AG08396 (cell line): ENCODE measurements at regions not wholly inside any gene's neighbourhood (a gene's known extent, or its start where the extent isn't known, plus 50 kb on each side); places are given as distances from the start of the nearest gene placed in this dataset.
"Not testable (repeated sequence)": the region's sequence is repeated elsewhere in the genome, so short reads cannot be mapped to it uniquely, and the experiment has no call there.

ENCODE experiments used
- DNase-seq: peaks from one replicate; pipeline ENCODE4 v3.0.0; 2012; ENCODE audit warnings: low spot score, mixed read lengths

DNA sequence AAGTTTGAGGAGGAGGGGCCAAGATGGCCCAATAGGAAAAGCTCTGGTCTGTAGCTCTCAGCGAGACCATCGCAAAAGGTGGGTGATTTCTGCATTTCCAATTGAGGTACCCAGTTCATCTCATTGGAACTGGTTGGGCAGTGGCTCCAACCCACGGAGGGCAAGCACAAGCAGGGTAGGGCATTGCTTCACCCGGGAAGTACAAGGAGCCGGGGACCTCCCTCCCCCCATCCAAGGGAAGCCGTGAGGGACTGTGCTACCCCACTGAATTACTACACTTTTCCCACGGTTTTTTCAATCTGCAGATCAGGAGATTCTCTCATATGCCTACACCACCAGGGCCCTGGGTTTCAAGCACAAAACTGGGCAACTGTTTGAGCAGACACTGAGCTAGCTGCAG is 58.0 kb upstream of the EFCAB3 start:
- DNase-seq, result no peak

DNA sequence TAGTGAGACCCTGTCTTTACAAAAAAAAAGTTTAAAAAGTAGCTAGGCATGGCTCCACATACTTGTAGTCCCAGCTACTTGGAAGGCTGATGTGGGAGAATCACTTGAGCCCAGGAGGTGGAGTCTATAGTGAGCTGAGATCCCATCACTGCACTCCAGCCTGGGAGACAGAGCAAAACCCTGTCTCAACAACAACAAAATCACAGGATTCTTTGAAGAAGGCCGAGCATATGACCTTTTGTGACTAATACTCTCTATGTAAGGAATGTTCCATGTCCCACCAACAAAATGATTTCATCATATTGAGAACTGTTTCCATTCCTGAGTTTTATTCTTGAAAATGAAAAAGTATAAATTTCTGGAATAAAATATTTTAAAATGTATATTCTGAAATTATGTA is 58.9 kb upstream of the EFCAB3 start:
- DNase-seq, result no peak

DNA sequence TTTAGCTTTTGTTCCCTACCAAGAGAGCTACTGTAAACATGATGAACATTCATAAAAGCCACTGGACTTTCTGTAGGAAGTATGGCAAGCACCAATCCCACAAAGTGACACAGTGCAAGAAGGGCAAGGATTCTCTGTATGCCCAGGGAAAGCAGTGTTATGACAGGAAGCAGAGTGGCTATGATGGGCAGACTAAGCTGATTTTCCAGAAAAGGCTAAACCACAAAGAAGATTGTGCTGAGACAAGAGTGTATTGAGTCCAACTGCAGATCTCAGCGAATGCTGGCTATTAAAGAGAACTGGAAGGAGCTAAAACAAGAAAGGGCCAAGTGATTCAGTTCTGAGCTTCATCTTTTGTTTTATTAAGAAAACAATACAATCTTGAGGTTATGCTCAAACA is 60.5 kb upstream of the EFCAB3 start:
- DNase-seq, result no peak

DNA sequence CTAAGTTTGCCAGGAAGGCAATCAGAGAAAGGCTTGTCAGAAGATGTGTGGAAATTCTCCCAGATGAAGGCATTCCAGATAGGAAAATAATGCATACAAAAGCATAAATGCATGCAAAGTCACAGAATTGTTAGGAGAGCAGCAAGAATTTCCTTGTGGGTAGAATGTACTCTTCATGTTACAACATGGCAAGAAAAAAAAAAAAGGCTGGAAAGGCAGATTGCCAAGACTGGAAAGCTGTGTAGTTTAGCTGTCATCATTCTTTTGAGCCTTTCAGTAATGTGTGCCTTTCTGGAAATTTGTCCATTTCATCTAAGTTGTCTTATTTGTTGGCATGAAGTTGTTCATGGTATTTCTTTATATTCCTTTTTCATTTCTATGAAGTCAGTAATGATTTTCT is 71.0 kb upstream of the EFCAB3 start:
- no peak for DNase-seq

DNA sequence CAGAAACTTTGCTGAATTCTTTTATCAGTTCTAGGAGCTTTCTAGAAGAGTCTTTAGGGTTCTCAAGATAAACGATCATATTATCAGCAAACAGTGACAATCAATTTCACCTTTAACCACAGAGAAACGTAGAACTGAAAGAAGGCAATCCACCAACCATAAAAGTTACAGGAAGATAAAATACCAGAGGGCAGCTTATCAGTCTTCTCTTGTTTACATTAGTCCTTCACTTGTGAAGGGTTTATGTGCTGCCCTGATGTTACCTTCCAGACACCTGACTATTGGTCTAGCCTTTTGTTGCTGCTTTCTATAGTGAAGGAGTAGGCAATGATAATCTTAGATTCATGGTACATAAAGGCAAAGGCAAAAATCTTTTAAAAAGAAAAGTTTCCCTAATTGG is 73.2 kb upstream of the EFCAB3 start:
- DNase-seq, result no peak

DNA sequence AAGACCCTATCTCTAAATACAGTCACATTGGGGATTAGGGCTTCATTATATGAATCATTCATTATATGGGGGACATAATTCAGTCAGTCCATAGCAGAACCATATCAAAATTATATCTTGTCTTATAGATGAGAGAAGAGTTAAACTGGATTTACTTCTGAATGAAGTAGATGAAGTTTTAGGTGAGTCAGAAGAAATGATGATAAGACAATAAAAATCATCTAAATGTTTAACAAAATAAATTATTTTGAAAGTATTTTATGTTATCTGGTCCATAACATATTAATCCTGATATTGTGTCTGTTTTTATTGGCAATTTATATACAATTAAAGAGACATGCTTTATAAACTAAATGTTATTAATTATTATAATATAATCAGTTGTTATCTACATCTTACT is 76.9 kb upstream of the EFCAB3 start:
- DNase-seq, result no peak

DNA sequence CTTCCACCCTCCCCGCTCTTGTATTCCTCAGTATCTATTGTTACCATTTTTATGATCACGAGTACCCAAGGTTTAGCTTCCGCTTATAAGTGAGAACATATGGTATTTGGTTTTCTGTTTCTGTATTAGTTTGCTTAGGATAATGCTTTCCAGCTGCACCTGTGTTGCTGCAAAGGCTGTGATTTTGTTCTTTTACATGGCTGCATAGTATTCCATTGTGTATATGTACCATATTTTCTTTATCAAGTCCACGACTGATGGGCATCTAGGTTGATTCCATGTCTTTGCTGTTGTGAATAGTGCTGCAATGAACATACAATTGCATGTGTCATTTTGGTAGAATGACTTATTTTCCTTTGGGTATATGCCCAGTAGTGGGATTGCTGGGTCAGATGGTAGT is 79.7 kb upstream of the EFCAB3 start:
- DNase-seq, result no peak

DNA sequence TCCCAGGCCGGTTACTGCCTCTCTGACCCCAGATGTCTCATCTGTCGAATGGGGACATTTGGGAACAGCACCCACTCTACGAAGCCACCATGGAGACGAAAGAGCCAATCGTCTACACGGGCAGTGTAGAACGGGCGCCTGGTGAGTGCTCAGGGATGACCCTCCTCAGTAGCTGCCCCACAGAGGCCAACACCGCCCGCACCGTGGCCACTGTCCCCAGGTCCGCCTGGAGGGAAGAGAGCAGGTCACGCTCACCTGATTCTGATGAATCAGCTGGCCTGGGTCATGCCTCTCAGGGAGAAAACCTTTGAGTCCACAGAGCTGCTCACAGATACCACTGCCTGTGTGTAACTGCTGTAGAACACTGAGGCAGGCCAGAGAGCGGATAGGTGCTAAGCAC is 105.1 kb upstream of the EFCAB3 start:
- not testable (repeated sequence) for DNase-seq

DNA sequence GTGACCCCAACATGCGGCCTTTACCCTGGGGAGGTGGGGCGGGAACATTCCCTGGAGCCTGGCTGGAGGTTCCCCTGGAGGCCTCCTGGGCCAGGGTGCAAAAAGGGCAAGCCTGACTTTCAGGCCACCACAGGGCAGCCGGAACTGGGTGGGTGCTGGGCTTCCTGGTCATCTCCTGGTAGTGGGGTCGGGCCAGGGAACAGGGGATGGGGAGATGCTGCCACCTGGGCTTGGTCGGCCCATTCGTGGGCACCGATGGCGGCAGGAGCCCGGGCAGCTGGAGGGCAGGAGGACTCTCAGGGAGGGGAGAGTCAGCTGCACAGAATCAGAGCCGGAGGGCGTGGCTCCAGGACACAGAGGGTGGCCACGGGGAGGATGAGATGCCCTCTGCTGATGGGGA is 112.0 kb upstream of the EFCAB3 start:
- not testable (repeated sequence) for DNase-seq

DNA sequence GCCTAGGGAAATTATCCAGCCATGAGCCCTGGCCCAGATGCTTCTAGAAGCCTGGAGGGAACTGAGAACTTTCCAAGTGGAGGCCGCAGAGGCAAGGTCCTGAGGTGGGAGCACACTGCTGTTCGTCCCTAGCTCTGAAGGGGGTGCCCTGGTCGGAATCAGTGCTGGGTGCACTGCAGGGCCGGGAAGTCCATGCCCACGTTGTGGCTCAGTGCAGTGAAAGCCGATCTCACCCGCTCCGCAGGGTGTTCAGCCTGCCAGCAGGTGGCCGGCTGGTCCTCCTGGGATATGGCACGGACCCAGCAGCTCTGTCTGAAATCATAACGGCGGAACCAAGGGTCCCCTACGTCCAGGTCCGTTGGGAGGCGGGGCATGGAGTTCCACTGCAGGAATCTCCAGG is 115.4 kb upstream of the EFCAB3 start:
- DNase-seq, result not testable (repeated sequence)

DNA sequence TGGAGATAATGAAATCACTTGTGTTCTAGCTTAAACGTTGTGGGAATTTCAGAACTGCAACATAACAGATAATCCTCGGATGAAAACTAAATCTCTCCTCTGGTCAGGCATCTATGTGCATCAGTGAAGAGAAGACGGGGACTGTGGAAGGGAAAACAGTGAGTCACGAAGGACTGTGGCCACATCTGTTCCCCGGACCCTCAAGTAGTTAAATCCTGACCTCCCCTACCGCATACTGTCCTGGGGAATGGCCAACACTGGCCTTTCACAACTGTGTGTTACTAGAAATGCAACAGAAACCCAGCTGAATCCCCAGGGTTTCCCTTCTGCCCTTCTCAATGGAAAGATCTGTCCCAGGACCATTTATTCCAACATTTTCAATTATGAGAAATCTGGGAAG is 124.6 kb upstream of the EFCAB3 start:
- DNase-seq, result not testable (repeated sequence)

DNA sequence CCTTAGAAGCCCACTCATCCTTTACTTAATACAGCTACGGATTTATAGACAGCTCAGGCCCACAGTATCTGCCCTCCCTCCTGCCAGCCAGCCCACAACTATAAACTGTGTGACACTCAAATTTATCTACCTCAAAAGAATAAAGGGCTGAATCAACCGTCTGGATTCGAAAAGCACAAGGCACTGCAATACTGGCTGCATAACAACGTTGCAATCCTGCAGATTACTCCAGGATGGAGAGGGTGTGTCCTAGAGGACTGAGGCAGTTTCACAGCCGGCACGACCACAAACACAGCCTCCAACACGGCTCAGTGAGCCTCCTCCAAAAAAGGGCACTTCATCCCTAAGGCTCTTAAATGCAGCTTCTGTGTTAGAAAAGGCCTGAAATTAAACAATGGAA is 138.3 kb upstream of the EFCAB3 start:
- not testable (repeated sequence) for DNase-seq

DNA sequence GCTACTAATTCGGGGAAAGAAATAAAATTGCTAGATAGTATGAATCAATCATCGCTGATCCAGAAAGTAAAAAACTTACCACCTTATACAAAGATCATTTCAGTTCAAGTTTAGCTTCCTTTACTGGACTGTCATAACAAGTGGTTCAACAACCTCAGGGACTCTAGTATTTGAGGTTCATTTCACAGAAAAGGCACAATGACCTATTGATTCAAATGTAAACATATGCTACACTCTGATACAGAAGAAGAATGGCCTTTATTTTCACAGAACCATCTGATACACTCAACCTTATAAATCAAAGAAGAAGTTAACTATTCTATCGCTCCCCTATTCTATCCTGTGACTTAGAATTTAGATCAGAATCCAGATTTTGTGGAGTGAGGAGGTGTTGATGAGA is 140.8 kb upstream of the EFCAB3 start:
- not testable (repeated sequence) for DNase-seq

DNA sequence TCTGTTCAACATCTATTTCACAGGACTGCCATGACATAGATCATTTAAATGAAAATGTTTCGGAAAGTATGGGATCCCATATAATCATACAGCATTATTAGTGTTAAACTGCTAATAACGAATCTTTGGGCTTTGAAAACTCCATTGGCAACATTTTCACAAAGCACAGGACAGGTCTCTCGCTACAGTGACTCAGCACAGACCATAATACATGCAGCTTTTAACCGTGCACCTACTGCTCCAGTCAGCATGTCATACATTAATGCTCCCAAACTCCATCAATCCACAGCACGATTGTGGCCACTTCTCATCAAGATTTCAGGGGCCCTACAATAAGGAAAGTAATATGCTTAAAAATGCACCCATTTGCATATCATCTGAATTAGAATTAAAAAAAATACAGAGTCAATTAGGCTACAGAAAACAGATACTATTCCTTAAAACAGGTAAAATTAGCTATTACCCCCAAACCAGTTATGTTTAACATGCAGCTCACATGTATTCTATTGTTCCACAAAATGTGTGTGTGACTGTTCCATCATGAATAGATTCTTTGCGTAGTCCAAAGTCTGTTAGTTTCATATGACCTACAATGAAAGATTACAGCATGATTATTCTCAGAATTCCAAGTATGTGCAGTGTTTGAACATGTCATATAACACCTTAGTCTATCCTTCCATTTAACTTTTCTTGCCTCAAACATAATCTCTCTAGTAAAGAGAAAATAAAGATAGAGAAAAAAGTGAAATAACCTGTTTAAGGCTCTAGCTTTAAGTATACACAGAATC is 141.6 kb upstream of the EFCAB3 start:
- not testable (repeated sequence) for DNase-seq

DNA sequence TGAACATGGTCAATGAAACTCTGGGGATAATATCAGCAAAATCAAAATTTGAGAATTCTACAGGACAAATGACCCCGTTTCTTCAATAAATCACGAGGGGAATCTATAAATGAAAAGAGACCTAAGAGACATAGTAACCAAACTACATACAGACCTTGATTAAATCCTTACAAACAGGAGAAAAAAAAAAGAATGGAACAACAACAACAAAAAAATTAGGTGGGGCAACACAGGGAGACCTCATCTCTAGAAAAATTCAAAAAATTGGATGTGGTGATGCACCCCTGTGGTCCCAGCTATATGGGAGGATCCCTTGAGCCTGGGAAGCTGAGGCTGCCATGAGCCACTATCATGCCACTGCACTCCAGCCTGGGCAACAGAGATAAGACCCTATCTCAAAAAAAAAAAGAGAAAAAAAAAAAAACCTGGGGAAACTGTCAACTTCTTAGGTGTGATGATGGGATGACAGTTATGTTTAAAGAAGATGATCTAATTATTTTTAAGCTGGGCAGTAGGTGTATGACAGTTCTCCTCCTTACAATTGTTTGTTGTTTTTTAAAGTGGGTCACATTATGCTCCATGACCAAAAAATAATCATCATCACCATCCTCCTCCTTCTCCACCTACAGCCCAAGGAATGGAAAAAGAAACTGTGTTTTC is 146.4 kb upstream of the EFCAB3 start:
- not testable (repeated sequence) for DNase-seq

DNA sequence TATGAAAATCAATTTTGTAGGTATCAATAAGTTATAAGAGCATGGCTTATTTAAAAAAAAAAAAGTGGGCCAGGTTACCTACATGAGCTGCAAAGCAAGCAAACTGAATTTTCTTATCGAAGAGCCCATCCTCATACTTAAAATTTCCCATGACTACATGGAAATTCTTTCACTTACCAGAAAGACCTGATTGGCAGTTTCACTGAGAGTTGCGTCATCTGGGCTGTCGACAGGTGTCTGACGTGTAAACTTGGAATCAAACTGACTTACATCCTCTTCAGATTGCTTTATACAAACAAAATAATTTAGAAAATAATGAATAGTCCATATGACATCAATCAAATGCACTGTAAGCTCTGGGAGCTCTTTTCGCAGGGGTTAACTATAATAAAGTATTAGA is 149.1 kb upstream of the EFCAB3 start:
- not testable (repeated sequence) for DNase-seq

DNA sequence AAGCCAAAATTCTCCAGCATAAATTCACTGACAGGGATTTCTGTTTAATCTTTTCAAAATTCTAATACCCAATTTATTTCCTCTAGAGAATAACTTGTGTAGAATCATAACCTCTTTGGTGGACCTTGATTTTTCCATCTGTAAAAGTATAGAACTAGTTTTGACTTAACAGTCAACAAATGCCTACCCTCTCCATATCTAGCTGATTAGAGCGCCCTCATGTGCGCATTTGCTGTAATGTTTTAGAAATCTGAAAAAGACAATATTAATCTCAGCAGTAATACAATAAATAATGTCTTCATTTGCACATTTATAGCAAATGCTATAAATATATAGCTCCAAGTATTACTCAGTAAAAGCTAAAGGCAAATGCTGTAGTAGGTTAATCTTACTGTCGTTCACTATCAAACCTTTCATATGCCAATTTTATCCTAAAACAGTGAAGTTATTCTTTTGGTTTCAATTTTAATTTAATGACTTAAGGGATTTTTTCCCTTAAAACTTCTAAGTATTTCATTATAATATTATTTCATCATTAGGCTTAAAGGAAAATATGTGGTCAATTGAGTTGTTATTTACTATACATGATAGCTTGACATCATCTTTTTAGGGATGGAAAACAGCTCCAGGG is 153.6 kb upstream of the EFCAB3 start:
- not testable (repeated sequence) for DNase-seq

DNA sequence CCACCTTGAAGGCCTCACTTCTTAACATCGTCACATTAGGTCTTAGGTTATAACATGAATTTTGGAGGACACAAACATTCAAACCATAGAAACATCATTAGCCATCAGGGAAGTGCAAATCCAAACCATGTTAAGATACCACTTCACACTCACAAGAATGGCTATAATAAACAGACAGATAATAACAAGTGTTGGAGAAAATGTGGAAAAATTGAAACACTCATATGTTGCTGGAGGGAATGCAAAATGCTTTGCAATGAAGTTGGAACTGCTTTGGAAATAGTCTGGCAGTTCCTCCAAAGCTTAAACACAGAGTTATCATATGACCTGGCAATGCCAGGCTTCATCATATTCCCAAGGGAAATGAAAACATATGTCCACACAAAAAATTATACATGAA is 156.8 kb upstream of the EFCAB3 start:
- not testable (repeated sequence) for DNase-seq

DNA sequence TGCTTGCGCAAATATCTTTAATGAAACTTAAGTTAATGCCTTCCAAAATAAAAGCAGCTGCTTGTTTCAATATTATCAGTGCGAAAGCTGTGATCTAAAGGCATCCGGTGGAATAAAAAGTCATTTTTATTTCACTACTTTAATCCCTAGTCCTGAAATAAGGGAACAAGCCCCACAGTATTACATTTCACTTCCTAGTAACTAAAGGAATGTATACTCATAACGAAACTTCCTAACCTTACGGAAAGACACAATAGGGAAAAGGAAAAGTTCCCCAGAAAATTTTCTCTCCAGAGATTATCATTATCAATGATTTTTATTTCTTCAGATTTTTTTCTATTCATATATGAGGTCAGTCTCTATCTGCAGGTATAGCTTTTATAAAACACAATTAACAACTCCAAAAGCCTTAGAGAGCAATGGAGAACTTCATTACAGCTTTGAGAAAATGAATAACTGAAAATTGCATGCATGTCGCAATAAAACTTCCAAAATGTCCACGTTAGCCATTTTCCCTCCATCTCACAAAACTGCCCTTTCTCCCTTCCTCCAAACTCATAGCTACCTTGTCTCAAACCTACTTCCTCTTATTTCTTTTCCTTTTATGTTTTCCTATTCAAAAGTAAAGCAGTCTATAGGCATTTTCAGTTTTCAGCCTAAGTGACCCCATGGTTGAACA is 154.3 kb upstream of the MED13 start:
- DNase-seq, result no peak

DNA sequence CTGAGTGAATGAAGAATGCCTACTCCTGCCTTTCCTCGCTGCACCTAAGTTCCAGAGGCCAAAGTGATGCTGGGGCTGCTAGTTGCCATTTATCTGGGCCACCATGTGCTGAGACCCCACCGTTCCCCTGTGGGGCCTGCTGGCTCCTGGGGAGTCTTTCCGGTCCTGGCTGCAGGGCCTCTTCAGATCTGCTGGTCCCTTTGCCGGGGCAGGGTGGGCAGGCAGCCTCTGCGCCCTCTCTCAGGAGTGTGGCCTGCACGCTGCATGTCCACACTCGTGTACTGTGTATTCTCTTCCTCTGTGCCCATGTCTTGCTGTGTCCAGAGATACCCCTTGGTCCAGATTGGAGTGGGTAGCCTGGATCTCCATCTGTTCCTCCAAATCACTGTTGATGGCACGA is 151.8 kb upstream of the MED13 start:
- no peak for DNase-seq

DNA sequence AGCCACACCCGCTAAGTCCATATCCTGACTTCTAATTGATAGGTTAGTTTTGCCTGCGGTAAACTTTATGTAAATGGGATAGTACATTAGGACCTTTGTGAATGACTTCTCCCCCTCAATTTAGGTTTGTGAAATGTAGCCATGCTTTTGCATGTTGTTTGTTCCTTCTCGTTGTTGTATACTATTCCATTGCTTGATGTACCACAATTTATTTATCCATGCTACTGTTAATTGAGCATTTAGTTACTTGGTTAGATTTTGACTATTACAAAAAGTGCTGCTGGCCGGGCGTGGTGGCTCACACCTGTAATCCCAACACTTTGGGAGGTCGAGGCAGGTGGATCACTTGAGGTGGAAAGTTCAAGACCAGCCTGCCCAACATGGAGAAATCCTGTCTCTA is 150.8 kb upstream of the MED13 start:
- not testable (repeated sequence) for DNase-seq

DNA sequence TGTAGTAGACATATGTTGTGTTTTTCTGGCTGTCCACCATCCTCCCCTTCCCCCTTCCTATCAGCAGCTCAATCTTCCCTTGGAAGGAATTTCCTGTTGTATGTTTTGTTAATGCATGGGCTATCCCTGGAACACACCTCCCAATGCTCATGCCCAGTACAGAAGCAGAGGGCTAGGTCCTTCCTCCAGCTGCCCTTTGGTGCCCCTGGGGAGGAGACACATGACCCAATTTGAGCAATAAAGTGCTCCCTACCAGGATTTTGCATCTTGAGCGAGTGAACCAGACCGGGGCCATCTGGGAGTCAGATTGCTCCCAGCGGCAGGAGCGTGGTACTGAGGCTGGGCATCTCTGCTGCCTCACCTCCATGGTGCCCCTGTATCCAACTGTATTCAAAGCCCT is 141.5 kb upstream of the MED13 start:
- DNase-seq, result no peak

DNA sequence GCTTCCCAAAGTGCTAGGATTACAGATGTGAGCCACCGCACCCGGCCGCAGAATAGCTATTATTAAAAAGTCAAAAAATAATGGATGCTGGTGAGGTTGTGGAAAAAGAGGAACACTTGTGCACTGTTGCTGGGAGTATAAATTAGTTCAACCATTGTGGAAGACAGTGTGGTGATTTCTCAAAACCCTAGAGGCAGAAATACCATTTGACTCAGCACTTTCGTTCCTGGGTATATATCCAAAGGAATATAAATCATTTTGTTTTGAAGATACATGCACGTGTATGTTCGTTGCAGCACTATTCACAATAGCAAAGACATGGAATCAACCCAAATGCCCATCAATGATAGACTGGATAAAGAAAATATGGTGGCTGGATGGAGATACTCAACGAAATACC is 132.1 kb upstream of the MED13 start:
- DNase-seq, result not testable (repeated sequence)
